Right lobe of liver (tissue), 4 donors: ENCODE measurements at regions not wholly inside any gene's neighbourhood (a gene's known extent, or its start where the extent isn't known, plus 50 kb on each side); places are given as distances from the start of the nearest gene placed in this dataset.

Source experiments
- POLR2A ChIP-seq: fragments of 450-650 bp; IDR thresholded peaks from one replicate; pipeline ENCODE4 v1.6.1; 2017; ENCODE audit warnings: antibody characterized with exemption, mild to moderate bottlenecking
- TF ChIP-seq, protein P1 (sequence below), 4 donors: fragments of 200-600 bp in 3 of 4; fragments of 450-650 bp in 1 of 4; IDR thresholded peaks; one replicate each; pipeline versions ENCODE4 v1.5.1 to v1.8.0; 2016 to 2022; ENCODE audit warnings: antibody characterized with exemption in 4 of 4, mild to moderate bottlenecking in 2 of 4
- donor health status: DM: no; HTN: no; CAD: no.
- donor health status: DM: no; HTN: no; CAD: no.
- donor health status: DM: no; HTN: yes; CAD: no.

- no peak for TF ChIP-seq POLR2A
- TF ChIP-seq, protein P1, sequence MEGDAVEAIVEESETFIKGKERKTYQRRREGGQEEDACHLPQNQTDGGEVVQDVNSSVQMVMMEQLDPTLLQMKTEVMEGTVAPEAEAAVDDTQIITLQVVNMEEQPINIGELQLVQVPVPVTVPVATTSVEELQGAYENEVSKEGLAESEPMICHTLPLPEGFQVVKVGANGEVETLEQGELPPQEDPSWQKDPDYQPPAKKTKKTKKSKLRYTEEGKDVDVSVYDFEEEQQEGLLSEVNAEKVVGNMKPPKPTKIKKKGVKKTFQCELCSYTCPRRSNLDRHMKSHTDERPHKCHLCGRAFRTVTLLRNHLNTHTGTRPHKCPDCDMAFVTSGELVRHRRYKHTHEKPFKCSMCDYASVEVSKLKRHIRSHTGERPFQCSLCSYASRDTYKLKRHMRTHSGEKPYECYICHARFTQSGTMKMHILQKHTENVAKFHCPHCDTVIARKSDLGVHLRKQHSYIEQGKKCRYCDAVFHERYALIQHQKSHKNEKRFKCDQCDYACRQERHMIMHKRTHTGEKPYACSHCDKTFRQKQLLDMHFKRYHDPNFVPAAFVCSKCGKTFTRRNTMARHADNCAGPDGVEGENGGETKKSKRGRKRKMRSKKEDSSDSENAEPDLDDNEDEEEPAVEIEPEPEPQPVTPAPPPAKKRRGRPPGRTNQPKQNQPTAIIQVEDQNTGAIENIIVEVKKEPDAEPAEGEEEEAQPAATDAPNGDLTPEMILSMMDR (IDR thresholded peaks at IDR 0.05): no peak
Observed at GRCh38 chr3:180184816-180185215, 148.1 kb upstream of the PEX5L start.
